HG03439 (cell line): ENCODE measurements at regions not wholly inside any gene's neighbourhood (a gene's known extent, or its start where the extent isn't known, plus 50 kb on each side); places are given as distances from the start of the nearest gene placed in this dataset.
"Not testable (repeated sequence)": the region's sequence is repeated elsewhere in the genome, so short reads cannot be mapped to it uniquely, and the experiment has no call there.

Experiments
- ATAC-seq: cut with Tn5 transposase; IDR thresholded peaks from one replicate; pipeline ENCODE4 v1.9.1; 2021; ENCODE audit warnings: mild to moderate bottlenecking, moderate library complexity; ENCODE audit not compliant: unreplicated experiment

- ATAC-seq: no peak
These were observed 333.9 kb downstream of the SRGAP2C start for GRCh38 chr1:121518726-121519041.

DNA sequence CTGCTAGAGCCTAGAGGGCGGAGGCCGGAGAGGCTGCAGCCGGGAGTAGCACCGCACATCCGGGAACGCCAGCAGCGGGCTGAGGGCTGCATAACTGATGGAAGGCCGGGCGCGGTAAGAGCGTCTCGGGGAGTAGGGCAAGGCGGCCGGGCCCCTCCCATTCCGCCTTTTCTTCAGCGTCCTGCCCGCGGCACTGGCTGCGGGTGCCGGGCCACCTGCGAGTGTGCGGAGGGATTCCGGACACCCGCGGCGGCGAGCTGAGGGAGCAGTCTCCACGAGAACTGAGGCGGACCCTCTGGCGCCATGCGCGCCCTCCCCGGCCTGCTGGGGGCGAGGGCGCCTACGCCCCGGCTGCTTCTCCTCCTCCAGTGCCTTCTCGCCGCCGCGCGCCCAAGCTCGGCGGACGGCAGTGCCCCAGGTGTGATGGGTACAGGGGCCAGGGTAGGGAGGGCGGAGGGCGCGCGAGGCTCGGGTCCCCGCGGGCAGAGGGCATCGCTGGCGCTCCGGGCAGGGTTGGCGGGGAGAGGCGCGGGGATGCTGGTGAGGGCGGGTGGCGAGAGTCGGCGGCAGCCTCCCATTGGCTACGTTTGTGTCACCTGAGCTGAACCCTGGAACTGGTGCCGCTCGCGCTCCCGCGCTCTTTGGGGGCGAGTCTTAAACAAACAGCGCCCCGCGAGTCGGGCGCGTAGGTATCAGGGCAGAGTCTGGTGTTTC, 334.4 kb downstream of the SRGAP2C start:
- no peak for ATAC-seq

DNA sequence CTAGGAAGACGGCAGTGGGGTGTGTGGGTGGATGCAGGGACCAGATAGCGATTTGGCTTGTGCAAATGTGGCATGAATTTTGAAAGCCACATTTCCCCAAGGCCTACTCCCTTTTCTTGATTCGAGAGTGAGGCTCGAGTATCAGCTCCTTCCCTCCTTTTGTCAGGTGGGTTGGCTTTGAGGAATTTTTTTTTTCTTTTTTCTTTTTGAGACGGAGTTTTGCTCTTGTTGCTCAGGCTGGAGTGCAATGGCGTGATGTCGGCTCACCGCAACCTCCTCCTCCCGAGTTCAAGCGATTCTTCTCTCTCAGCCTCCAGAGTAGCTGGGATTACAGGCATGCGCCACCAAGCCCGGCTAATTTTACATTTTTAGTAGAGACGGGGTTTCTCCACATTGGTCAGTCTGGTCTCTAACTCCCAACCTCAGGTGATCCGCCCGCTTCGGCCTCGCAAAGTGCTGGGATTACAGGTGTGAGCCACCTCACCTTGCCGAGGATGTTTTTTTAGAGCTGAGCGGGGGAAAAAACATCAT, 335.0 kb downstream of the SRGAP2C start:
- ATAC-seq: not testable (repeated sequence)

DNA sequence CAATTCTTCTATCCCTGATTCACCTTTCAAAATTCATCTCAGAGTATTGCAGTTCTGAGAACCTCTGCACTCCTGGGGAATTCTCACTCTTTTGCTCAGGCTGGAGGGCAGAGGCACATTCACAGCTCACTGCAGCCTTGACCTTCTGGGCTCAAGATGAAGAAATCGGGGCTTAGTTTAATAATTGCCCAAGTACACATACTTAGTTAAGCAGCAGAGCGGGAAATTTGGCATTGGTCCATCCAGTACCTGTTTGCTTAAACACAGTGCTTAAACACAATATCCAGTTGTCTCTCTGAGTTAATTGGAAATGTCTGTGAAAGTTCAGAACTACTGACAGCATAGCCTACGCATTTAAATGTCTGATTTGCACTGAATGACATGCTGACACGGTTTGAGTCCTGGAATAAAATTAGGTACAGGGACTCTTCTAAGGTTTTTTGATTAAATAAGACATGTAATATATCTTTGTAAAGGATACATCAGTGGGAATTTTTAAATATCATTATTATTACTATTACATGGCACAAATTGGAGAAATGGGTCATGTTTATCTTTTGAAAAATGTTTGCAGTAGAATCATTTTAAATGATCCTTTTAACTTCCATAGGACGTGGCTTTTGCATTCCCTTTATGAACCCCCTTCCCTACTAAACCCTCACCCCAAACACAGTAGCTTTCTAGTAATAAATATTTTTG, 337.4 kb downstream of the SRGAP2C start:
- ATAC-seq: no peak

GRCh38 chr1:121523112-121523511, 338.3 kb downstream of the SRGAP2C start:
- not testable (repeated sequence) for ATAC-seq

- ATAC-seq: no peak
These were observed 340.6 kb downstream of the SRGAP2C start for GRCh38 chr1:121525355-121525754.

DNA sequence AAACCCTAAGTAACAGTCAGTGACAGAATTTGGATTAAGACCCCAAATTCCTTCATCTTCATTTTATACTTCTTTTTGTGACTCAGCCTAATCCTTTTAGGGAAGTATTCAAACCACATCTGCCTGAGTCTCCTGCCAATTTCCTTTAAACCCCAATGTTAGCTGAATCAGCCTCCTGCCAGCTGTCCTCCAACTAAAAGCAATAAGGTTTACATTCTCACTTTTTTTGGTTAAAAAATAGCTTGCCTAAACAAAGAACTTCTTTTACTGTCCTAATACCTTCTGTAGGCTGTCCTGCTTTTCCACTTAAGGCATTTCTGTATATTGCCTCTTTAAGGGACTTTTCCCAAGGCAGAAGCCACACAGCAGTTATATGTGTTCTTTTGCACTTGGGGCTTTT, 344.2 kb downstream of the SRGAP2C start:
- not testable (repeated sequence) for ATAC-seq

DNA sequence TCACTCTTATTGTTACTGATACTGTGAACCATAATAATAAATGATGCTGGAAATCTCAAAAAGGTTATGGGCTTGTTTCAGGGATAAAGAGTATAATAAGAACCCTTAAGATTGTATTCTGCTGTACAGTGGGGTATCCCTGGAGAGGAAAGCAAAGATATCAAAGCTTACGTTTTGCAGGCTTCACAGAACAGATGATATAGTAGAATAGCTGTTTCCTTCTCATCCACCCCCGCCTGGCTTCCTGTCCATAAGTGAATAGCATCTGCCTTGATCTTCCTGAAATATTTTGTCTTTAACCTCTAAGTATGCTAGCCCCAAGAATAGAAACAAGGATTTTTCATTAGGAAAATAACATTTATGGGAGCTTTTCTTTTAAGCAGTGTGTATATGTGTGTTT, 345.3 kb downstream of the SRGAP2C start:
- not testable (repeated sequence) for ATAC-seq

DNA sequence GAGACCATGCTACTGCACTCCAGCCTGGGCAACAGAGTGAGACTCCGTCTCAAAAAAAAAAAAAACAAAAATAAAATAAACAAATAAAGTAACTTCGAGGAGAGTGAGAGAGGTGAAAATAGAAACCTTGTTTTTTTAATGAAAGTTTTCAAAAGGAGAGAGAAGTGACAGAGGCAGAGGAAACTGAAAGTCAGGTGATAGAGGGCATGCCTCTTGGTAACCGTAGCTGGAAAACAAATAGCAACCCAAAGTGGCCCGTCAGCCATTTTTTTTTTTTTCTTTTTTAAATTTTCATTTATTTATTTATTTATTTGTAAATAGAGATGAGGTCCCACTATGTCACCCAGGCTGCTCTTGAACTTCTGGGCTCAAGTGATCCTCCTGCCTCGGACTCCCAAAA, 347.0 kb downstream of the SRGAP2C start:
- not testable (repeated sequence) for ATAC-seq

GRCh38 chr1:121538148-121538547, 353.4 kb downstream of the SRGAP2C start:
- not testable (repeated sequence) for ATAC-seq

GRCh38 chr1:121538943-121539575, 354.3 kb downstream of the SRGAP2C start:
- no peak for ATAC-seq

DNA sequence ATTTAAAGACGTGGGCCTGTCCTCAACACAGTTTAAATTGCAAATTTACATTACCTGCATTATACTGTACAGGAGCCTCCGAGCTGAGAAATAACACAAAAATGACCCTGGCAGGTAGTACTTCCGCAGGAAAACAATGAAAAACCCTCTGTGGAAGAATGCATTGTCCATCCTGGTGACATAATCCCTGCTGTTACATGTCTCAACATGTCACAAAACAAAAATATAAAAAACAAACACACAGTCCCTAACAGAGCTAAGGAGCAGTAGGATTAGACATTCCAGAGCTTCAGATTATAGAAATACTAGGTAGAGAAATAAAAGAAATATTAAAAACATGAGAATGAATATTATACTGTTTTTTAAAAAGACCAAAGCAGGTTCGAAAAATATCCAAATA, 359.2 kb downstream of the SRGAP2C start:
- ATAC-seq: not testable (repeated sequence)

- no peak for ATAC-seq
These were observed 359.7 kb downstream of the SRGAP2C start for GRCh38 chr1:121544500-121544899.

- not testable (repeated sequence) for ATAC-seq
These were observed 361.1 kb downstream of the SRGAP2C start for GRCh38 chr1:121545899-121546298.

DNA sequence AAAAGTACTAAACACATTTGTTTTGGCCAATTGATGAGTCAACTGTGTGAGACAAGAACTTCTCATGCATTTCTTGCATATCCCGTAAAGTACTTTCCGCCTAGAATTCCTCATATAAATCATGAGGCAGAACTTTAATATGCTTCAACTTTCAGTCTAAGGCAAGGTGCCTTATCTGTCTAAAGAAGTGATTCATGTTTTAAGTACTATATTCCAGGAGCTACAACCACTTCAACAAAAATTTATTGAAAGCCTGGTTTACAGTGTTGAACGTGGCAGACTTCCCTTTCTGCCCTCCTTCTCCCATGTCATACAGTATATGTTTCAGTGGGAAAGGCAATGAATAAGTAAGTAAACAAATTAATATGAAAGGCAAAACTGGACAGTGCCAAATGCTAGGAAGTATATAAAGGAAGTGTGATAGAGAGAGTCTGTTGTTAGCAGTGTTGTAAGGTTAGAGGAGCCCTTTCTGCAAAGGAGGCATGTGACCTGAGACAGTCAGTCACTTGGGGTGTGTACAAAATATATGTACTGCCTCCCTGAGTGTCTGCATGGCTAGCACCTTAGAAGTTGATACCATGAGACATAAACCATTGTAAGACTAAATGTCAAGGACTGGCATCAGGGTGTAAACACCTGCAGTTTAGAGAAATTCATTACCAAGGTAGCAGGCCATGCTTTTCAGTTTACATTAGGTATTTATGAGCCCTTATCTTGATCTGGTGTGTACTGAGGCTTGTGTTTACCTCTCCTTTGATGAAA, 362.2 kb downstream of the SRGAP2C start:
- no peak for ATAC-seq

- ATAC-seq: not testable (repeated sequence)
These were observed 363.0 kb downstream of the SRGAP2C start for GRCh38 chr1:121547726-121548125.

DNA sequence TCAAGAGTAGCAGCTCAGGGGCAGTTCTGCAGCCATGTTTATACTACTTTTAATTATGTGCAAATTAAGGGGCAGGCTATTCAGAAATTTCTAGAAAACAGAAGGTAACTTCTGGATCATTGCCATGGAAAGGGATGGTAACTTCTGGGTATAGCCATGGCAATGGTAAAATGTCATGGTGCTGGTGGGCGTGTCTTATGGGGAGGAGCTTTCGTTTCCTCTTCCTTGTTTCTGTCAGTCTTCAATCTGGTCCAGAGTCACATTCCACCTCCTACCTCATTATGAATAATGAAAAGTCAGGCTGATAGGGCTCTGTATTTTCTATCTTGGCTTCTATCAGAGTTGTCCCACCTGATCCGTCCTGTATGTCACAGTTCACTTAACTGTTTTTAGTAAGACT, 366.0 kb downstream of the SRGAP2C start:
- not testable (repeated sequence) for ATAC-seq

DNA sequence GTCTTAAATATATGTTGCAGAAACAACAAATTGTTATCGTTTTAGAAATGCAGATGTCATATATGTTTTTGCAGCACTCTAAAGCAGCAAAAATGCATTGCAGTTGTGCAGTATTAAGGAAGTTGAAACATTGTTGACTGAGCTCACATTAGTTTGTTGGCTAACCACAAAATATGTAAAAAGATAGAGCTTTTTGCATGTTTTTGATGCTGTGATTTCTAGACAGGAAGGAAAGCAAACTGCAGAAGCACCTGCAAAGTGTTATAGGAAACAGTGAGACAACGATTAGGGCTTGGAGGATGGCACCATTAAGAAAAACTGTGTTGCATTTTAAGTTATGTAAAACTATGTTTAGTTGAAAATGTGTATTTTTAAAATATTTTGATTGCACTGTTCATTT, 366.7 kb downstream of the SRGAP2C start:
- ATAC-seq: not testable (repeated sequence)

GRCh38 chr1:121556560-121556959, 371.8 kb downstream of the SRGAP2C start:
- not testable (repeated sequence) for ATAC-seq

DNA sequence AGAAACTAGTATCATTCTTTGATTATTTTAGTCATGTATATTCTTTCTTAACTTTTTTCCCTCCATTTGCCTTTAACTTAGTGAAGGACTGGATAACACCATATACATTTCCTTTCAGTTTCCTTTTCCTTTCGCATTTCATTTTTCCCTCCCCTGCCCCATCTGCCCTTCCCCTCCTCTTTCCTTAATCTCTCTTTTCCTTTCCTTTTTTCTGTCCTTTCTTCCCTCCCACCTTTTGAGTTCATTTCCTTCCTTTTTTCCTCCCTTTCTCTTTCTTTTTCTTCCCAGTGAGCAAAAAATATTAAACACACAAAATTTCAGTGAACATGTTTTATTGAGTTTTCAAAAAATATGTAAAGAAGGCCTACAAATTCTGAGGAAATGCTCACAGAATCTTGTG, 373.3 kb downstream of the SRGAP2C start:
- not testable (repeated sequence) for ATAC-seq

DNA sequence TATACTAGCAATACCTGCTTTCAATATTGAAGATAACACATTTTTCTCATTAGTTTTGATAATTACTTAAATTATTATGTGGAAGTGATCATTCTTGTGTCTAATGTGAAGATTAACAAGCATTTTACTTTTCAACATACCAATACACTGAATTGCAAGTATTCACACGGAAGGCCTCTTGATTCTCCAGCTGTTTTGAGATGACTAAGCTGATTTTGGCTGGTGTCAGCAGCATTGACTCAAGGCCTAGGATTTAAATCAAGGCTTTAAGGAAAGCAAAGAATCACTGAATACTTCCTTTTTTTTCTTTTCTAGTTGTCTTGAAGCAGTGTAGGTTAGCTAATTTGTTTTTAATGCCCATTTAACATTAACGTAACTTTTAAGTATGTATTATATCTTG, 373.7 kb downstream of the SRGAP2C start:
- no peak for ATAC-seq
